GM12891 (cell line): ENCODE measurements at regions not wholly inside any gene's neighbourhood (a gene's known extent, or its start where the extent isn't known, plus 50 kb on each side); places are given as distances from the start of the nearest gene placed in this dataset.

Experiments
- POLR2A ChIP-seq: IDR thresholded peaks from 2 replicates; pipeline ENCODE4 v1.6.1; 2011; ENCODE audit warnings: low read depth, low read length, control low read depth
- POLR2AphosphoS5 ChIP-seq: IDR thresholded peaks from 2 replicates; pipeline ENCODE4 v1.6.1; 2011; ENCODE audit warnings: low read depth, low read length, control low read depth
- POU2F2 ChIP-seq: IDR thresholded peaks from 2 replicates; pipeline ENCODE4 v1.6.1; 2011; ENCODE audit warnings: low read depth, mild to moderate bottlenecking, control low read depth, low read length, moderate library complexity
- SPI1 ChIP-seq: IDR thresholded peaks from 2 replicates; pipeline ENCODE4 v1.6.1; 2011; ENCODE audit warnings: low read depth, low read length, control low read depth

GRCh38 chr14:25411781-25412757, 362.1 kb upstream of the STXBP6 start:
- no peak for TF ChIP-seq POLR2AphosphoS5
- TF ChIP-seq SPI1: no peak
- no peak for TF ChIP-seq POLR2A
- TF ChIP-seq POU2F2: no peak
